Vagina (tissue), 2 donors: ENCODE measurements at regions not wholly inside any gene's neighbourhood (a gene's known extent, or its start where the extent isn't known, plus 50 kb on each side); places are given as distances from the start of the nearest gene placed in this dataset.

ENCODE experiments used
- CTCF ChIP-seq, 3 experiments: fragments of 450-650 bp in 2 of 3; fragments of 200-600 bp in 1 of 3; sonication (generic) in 1 of 3; IDR thresholded peaks; one replicate each; pipeline ENCODE4 v1.5.1; 2017 to 2019; ENCODE audit warnings: antibody characterized with exemption in 3 of 3, mild to moderate bottlenecking in 2 of 3, moderate library complexity in 2 of 3
- POLR2A ChIP-seq, 2 donors: fragments of 450-650 bp; IDR thresholded peaks; one replicate each; pipeline ENCODE4 v1.6.1; 2017; ENCODE audit warnings: antibody characterized with exemption in 2 of 2, mild to moderate bottlenecking in 2 of 2, moderate library complexity in 2 of 2

GRCh38 chr6:98548301-98548700 lies 286.1 kb upstream of the POU3F2 start:
- TF ChIP-seq CTCF (IDR thresholded peaks at IDR 0.05) (no peak), POLR2A (IDR thresholded peaks at IDR 0.05) (no peak)
